ENCODE measurements at regions not wholly inside any gene's neighbourhood (a gene's known extent, or its start where the extent isn't known, plus 50 kb on each side); places are given as distances from the start of the nearest gene placed in this dataset.

GRCh38 chr7:155974186-155974897 lies 162.1 kb upstream of the SHH start:
- Histone ChIP-seq H3K27me3 (ENCODE audit: control insufficient read depth, insufficient read depth, low read length) (no peaks in the 10 kb centered on the region), H3K4me3 (ENCODE audit: insufficient read depth, low read depth, low read length) (no peak overlapping the region), H2BK5ac (ENCODE audit: low read depth, low read length, poor library complexity, severe bottlenecking) (no peak overlapping the region), H3K4me1 (ENCODE audit: control insufficient read depth, insufficient read depth, low read length) (no peaks in the 10 kb centered on the region), H3K9ac (ENCODE audit: low read depth, low read length) (no peak overlapping the region), H3K56ac (ENCODE audit: extremely low read depth, insufficient read depth, low read length) (no peak overlapping the region), H3K36me3 (ENCODE audit: control insufficient read depth, insufficient read depth, low read length) (no peaks in the 10 kb centered on the region), H3K9me3 (ENCODE audit: control insufficient read depth, insufficient read depth, low read length) (peaks cover 23% of the 10 kb centered on the region), H3K79me1 (ENCODE audit: low read depth in 1 of 2, low read length in 2 of 2) (no peaks in the 10 kb centered on the region), H2AK9ac (replicated peaks; ENCODE audit: low read depth, low read length, poor library complexity) (no peak overlapping the region), H3K18ac (ENCODE audit: low read depth, low read length) (no peak overlapping the region), H3K9me1 (ENCODE audit: insufficient read depth, low read length) (no peaks in the 10 kb centered on the region), H2AK5ac (ENCODE audit: low read depth, low read length) (no peak overlapping the region), H3K4ac (ENCODE audit: low read depth, low read length) (no peak overlapping the region), H2AFZ (replicated peaks; ENCODE audit: low read length, poor library complexity) (no peak overlapping the region), H4K5ac (ENCODE audit: low read depth, low read length) (no peak overlapping the region), H4K91ac (ENCODE audit: insufficient read depth, low read depth, low read length) (no peak overlapping the region), H2BK20ac (ENCODE audit: low read depth, low read length) (no peak overlapping the region), H3K4me2 (ENCODE audit: low read depth, low read length) (no peak overlapping the region), H4K20me1 (ENCODE audit: insufficient read depth, low read length) (no peaks in the 10 kb centered on the region), H3K23ac (ENCODE audit: low read depth, low read length) (no peak overlapping the region), H3K27ac (ENCODE audit: insufficient read depth, low read length) (no peak overlapping the region), H3K14ac (replicated peaks; ENCODE audit: low read depth, low read length) (no peak overlapping the region), H2BK120ac (ENCODE audit: low read depth, low read length) (no peak overlapping the region), H2BK15ac (ENCODE audit: low read depth, low read length) (no peak overlapping the region), H4K8ac (ENCODE audit: low read depth in 2 of 2, low read length in 2 of 2) (no peak overlapping the region)
- dilution Hi-C loops (cut with HindIII; ENCODE audit: low sequenced_read_pairs, unreplicated experiment) (no loop called here), intact Hi-C loops (cut with micrococcal nuclease) (no loop called here), in situ Hi-C loops (cut with MboI; ENCODE audit: low sequenced_read_pairs) (no loop called here)
- TF ChIP-seq ELK1 (IDR thresholded peaks at IDR 0.05; ENCODE audit: borderline replicate concordance, low read depth, low read length) (no peak), CEBPB (IDR thresholded peaks at IDR 0.05; ENCODE audit: low read depth, low read length) (no peak), SMC3 (IDR thresholded peaks at IDR 0.05; ENCODE audit: low read depth, low read length) (no peak), USF2 (IDR thresholded peaks at IDR 0.05; ENCODE audit: low read depth, low read length) (no peak), RFX5 (IDR thresholded peaks at IDR 0.05; ENCODE audit: low read depth, low read length) (no peak)
- BruUV-seq (replicated peaks) = no TSS peak
- ATAC-seq (ENCODE audit: low read depth) (no peak), DNase-seq (no peak)
- WGBS, 2 experiments (ENCODE audit: extremely low coverage in 2 of 2, insufficient read length in 1 of 2) = 49% methylated on average over 3 of the region's 11 CpGs; no CpG with 5 or more reads in 1 of the 2 experiments
- ChIA-PET POLR2A (ENCODE audit: unreplicated experiment) (no interaction called here), CTCF (no interaction called here)
